ENCODE measurements at regions not wholly inside any gene's neighbourhood (a gene's known extent, or its start where the extent isn't known, plus 50 kb on each side); places are given as distances from the start of the nearest gene placed in this dataset.

DNA sequence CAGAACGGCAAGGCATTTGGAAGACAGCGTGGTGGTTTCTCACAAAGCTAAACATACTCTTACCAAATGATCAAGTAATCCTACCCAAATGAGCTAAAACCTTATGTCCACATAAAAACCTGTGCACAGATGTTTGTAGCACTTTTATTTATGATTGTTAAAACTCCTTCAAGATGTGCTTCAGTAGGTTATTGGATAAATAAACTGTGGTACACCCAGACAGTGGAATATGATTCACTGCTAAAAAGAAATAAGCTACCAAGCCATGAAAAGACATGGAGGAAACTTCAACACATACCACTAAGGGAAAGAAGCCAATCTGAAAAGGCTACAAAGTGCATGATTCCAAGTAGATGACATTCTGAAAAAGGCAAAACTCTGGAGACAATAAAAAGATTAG is 94.2 kb downstream of the FOXD1 start:
- no peak overlapping the region for H3K4me3 ChIP-seq
- no peak for TF ChIP-seq CREB1 (CRISPR knock-in tag; IDR thresholded peaks at IDR 0.05; ENCODE audit: low read depth)
- no peak for TF ChIP-seq STAT1 (IDR thresholded peaks at IDR 0.05; ENCODE audit: unreplicated experiment)
- TF ChIP-seq, protein P1, sequence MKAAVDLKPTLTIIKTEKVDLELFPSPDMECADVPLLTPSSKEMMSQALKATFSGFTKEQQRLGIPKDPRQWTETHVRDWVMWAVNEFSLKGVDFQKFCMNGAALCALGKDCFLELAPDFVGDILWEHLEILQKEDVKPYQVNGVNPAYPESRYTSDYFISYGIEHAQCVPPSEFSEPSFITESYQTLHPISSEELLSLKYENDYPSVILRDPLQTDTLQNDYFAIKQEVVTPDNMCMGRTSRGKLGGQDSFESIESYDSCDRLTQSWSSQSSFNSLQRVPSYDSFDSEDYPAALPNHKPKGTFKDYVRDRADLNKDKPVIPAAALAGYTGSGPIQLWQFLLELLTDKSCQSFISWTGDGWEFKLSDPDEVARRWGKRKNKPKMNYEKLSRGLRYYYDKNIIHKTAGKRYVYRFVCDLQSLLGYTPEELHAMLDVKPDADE (IDR thresholded peaks at IDR 0.05), result no peak
- TF ChIP-seq EZH2phosphoT487 (IDR thresholded peaks at IDR 0.05; ENCODE audit: unreplicated experiment), result no peak
- TF ChIP-seq ZNF331 (CRISPR knock-in tag; IDR thresholded peaks at IDR 0.05; ENCODE audit: low read depth), result no peak
- TF ChIP-seq, protein P2, sequence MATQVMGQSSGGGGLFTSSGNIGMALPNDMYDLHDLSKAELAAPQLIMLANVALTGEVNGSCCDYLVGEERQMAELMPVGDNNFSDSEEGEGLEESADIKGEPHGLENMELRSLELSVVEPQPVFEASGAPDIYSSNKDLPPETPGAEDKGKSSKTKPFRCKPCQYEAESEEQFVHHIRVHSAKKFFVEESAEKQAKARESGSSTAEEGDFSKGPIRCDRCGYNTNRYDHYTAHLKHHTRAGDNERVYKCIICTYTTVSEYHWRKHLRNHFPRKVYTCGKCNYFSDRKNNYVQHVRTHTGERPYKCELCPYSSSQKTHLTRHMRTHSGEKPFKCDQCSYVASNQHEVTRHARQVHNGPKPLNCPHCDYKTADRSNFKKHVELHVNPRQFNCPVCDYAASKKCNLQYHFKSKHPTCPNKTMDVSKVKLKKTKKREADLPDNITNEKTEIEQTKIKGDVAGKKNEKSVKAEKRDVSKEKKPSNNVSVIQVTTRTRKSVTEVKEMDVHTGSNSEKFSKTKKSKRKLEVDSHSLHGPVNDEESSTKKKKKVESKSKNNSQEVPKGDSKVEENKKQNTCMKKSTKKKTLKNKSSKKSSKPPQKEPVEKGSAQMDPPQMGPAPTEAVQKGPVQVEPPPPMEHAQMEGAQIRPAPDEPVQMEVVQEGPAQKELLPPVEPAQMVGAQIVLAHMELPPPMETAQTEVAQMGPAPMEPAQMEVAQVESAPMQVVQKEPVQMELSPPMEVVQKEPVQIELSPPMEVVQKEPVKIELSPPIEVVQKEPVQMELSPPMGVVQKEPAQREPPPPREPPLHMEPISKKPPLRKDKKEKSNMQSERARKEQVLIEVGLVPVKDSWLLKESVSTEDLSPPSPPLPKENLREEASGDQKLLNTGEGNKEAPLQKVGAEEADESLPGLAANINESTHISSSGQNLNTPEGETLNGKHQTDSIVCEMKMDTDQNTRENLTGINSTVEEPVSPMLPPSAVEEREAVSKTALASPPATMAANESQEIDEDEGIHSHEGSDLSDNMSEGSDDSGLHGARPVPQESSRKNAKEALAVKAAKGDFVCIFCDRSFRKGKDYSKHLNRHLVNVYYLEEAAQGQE (IDR thresholded peaks at IDR 0.05; ENCODE audit: unreplicated experiment), result no peak
- no peak for TF ChIP-seq ZNF114 (CRISPR knock-in tag; IDR thresholded peaks at IDR 0.05)
- TF ChIP-seq EZH2 (IDR thresholded peaks at IDR 0.05; ENCODE audit: low read depth, unreplicated experiment), result no peak
- TF ChIP-seq, protein P3, sequence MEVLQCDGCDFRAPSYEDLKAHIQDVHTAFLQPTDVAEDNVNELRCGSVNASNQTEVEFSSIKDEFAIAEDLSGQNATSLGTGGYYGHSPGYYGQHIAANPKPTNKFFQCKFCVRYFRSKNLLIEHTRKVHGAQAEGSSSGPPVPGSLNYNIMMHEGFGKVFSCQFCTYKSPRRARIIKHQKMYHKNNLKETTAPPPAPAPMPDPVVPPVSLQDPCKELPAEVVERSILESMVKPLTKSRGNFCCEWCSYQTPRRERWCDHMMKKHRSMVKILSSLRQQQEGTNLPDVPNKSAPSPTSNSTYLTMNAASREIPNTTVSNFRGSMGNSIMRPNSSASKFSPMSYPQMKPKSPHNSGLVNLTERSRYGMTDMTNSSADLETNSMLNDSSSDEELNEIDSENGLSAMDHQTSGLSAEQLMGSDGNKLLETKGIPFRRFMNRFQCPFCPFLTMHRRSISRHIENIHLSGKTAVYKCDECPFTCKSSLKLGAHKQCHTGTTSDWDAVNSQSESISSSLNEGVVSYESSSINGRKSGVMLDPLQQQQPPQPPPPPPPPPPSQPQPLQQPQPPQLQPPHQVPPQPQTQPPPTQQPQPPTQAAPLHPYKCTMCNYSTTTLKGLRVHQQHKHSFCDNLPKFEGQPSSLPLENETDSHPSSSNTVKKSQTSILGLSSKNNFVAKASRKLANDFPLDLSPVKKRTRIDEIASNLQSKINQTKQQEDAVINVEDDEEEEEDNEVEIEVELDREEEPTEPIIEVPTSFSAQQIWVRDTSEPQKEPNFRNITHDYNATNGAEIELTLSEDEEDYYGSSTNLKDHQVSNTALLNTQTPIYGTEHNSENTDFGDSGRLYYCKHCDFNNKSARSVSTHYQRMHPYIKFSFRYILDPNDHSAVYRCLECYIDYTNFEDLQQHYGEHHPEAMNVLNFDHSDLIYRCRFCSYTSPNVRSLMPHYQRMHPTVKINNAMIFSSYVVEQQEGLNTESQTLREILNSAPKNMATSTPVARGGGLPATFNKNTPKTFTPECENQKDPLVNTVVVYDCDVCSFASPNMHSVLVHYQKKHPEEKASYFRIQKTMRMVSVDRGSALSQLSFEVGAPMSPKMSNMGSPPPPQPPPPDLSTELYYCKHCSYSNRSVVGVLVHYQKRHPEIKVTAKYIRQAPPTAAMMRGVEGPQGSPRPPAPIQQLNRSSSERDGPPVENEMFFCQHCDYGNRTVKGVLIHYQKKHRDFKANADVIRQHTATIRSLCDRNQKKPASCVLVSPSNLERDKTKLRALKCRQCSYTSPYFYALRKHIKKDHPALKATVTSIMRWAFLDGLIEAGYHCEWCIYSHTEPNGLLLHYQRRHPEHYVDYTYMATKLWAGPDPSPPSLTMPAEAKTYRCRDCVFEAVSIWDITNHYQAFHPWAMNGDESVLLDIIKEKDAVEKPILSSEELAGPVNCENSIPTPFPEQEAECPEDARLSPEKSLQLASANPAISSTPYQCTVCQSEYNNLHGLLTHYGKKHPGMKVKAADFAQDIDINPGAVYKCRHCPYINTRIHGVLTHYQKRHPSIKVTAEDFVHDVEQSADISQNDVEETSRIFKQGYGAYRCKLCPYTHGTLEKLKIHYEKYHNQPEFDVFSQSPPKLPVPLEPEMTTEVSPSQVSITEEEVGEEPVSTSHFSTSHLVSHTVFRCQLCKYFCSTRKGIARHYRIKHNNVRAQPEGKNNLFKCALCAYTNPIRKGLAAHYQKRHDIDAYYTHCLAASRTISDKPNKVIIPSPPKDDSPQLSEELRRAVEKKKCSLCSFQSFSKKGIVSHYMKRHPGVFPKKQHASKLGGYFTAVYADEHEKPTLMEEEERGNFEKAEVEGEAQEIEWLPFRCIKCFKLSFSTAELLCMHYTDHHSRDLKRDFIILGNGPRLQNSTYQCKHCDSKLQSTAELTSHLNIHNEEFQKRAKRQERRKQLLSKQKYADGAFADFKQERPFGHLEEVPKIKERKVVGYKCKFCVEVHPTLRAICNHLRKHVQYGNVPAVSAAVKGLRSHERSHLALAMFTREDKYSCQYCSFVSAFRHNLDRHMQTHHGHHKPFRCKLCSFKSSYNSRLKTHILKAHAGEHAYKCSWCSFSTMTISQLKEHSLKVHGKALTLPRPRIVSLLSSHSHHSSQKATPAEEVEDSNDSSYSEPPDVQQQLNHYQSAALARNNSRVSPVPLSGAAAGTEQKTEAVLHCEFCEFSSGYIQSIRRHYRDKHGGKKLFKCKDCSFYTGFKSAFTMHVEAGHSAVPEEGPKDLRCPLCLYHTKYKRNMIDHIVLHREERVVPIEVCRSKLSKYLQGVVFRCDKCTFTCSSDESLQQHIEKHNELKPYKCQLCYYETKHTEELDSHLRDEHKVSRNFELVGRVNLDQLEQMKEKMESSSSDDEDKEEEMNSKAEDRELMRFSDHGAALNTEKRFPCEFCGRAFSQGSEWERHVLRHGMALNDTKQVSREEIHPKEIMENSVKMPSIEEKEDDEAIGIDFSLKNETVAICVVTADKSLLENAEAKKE (CRISPR knock-in tag; IDR thresholded peaks at IDR 0.05), result no peak
- no peak for TF ChIP-seq JUNB (IDR thresholded peaks at IDR 0.05; ENCODE audit: unreplicated experiment)
- TF ChIP-seq NANOG (IDR thresholded peaks at IDR 0.05; ENCODE audit: borderline replicate concordance), result no peak
- H4K20me1 ChIP-seq (replicated peaks; ENCODE audit: insufficient read depth), result no peaks in the 10 kb centered on the region
- H3K4me2 ChIP-seq, result no peak overlapping the region
- H3K27ac Mint-ChIP-seq, result no peak overlapping the region
- no peaks in the 10 kb centered on the region for H3K27me3 ChIP-seq (ENCODE audit: insufficient read depth)
- H3K4me1 Mint-ChIP-seq, result no peaks in the 10 kb centered on the region; the same call in 2 of the 3 replicates
- H3K27me3 Mint-ChIP-seq (ENCODE audit: insufficient read depth, low read depth, poor library complexity), result peaks cover 2% of the 10 kb centered on the region
- peaks cover 6% of the 10 kb centered on the region; the same call in 2 of the 3 replicates for H3K9me3 Mint-ChIP-seq
- H3K9me2 ChIP-seq (ENCODE audit: insufficient read depth), result 0 out of 2 replicates have a peak, but pooled peaks cover 6% of the 10 kb centered on the region
- H3K79me2 ChIP-seq (replicated peaks; ENCODE audit: insufficient read depth), result no peaks in the 10 kb centered on the region
- DNase-seq (ENCODE audit: low spot score) (no peak), ATAC-seq (no peak)
- H3K27ac ChIP-seq (ENCODE audit: low read depth), result no peak overlapping the region
- no peaks in the 10 kb centered on the region for H3K36me3 ChIP-seq (ENCODE audit: insufficient read depth)
- H2AFZ ChIP-seq, result no peak overlapping the region
- no peak overlapping the region for H3K4me3 Mint-ChIP-seq
- no peaks in the 10 kb centered on the region for H3F3A ChIP-seq (replicated peaks; ENCODE audit: low read depth)
- H3K4me1 ChIP-seq (ENCODE audit: insufficient read depth), result no peaks in the 10 kb centered on the region
- no peaks in the 10 kb centered on the region for H3K36me3 Mint-ChIP-seq (ENCODE audit: low read depth)
